ENCODE measurements at regions not wholly inside any gene's neighbourhood (a gene's known extent, or its start where the extent isn't known, plus 50 kb on each side); places are given as distances from the start of the nearest gene placed in this dataset.

DNA sequence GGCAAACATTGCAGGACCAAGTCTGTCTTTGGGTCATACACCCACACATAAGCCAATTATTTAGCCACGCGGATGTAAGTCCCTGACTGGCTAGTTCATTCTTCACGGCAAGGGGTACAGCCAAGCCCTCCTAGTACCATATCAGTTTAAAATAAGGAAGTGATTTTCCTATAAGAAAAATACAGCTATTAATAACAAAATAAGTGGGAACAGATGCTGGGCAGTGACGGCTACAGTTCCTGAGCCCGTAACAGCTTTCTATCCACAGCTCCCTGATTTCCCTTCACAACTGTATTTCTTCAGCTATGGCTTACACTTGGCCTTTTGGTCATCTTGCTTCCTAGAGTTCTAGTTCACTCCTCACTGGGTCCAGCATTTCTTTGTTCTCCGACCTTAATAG is 542.4 kb upstream of the C16orf82 start:
- TF ChIP-seq, protein P1, sequence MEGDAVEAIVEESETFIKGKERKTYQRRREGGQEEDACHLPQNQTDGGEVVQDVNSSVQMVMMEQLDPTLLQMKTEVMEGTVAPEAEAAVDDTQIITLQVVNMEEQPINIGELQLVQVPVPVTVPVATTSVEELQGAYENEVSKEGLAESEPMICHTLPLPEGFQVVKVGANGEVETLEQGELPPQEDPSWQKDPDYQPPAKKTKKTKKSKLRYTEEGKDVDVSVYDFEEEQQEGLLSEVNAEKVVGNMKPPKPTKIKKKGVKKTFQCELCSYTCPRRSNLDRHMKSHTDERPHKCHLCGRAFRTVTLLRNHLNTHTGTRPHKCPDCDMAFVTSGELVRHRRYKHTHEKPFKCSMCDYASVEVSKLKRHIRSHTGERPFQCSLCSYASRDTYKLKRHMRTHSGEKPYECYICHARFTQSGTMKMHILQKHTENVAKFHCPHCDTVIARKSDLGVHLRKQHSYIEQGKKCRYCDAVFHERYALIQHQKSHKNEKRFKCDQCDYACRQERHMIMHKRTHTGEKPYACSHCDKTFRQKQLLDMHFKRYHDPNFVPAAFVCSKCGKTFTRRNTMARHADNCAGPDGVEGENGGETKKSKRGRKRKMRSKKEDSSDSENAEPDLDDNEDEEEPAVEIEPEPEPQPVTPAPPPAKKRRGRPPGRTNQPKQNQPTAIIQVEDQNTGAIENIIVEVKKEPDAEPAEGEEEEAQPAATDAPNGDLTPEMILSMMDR (IDR thresholded peaks at IDR 0.05) = no peak
- TF ChIP-seq POLR2A (IDR thresholded peaks at IDR 0.05) (no peak), POLR2AphosphoS5 (IDR thresholded peaks at IDR 0.05) (no peak)
